ENCODE measurements at regions not wholly inside any gene's neighbourhood (a gene's known extent, or its start where the extent isn't known, plus 50 kb on each side); places are given as distances from the start of the nearest gene placed in this dataset.

DNA sequence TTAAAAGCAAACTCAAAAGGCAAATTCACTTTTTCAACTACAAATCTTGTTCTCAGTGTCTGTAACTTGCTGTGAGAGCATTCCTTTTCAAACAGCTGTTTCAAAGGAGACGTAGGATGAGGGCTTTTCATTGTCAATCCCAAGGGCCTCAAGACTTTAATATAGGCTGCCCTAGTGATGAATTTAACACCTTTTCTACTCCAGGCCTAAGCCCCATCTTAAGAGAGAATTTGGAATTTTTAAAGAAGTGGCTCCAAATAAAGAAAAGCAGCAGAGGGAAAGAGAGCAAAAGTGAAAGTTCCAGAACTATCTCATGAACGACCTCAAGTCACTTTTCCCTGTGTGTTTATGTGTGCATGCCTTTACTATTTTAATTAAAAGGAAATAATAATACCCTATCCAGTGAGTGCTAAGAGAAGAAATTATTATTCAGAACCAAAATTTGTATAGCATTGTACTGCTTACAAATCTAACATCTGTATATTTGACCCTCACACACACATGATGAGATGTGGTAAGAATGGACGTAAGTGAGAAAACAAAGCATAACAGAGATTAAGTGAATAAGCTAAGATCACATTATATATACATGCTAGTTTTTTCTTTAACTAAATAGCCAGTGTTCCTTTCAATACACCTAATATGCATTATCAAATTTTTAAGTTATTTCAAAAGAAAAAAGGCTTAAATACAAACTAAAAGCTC, 196.4 kb downstream of the VGLL3 start:
- H3K36me3 ChIP-seq (ENCODE audit: insufficient read depth, low read length): no peaks in the 10 kb centered on the region
- no peaks in the 10 kb centered on the region for H3K27me3 ChIP-seq (ENCODE audit: insufficient read depth, low read length)
- H3K9ac ChIP-seq (ENCODE audit: low read depth, low read length): peak overlapping the region; percentile 35; the same call in 1 of the 2 replicates
- peaks cover 16% of the 10 kb centered on the region for H3K4me1 ChIP-seq (ENCODE audit: insufficient read depth, low read length)
- H3K27ac ChIP-seq (ENCODE audit: low read depth, low read length): peak overlapping the region; percentile 61; the same call in 1 of the 2 replicates
- H3K4me3 ChIP-seq (ENCODE audit: low read length): no peak overlapping the region
- WGBS: 97% methylated on average over 2 of the region's 3 CpGs
- H3K9me3 ChIP-seq (ENCODE audit: insufficient read depth, low read depth, low read length): no peaks in the 10 kb centered on the region

DNA sequence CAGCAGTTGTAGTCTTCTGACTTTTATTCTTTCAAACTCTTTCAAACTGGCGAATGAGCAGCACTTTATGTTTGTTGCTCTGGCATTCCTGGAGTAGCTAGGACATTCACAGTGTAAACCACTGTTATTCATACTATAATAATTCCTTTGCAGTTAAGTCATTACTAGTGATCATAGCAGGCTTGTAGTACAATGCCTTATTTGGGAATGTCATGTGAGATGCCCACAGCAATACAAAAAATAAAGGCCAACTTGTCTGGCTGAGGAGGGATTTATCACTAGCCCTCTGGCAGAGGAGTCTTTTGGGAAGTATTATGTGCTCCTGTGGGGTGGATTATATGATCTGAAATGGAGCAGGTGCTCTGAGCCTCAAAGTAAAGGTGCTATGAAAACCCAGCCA, 197.2 kb downstream of the VGLL3 start:
- 64% methylated on average over 1 of the region's 1 CpG for WGBS
- Histone ChIP-seq H3K4me1 (ENCODE audit: insufficient read depth, low read length) (peaks cover 16% of the 10 kb centered on the region), H3K27me3 (ENCODE audit: insufficient read depth, low read length) (no peaks in the 10 kb centered on the region), H3K9ac (ENCODE audit: low read depth, low read length) (peak overlapping the region; percentile 35; the same call in 1 of the 2 replicates), H3K36me3 (ENCODE audit: insufficient read depth, low read length) (no peaks in the 10 kb centered on the region), H3K9me3 (ENCODE audit: insufficient read depth, low read depth, low read length) (no peaks in the 10 kb centered on the region), H3K27ac (ENCODE audit: low read depth, low read length) (peak overlapping the region; percentile 64), H3K4me3 (ENCODE audit: low read length) (no peak overlapping the region)

DNA sequence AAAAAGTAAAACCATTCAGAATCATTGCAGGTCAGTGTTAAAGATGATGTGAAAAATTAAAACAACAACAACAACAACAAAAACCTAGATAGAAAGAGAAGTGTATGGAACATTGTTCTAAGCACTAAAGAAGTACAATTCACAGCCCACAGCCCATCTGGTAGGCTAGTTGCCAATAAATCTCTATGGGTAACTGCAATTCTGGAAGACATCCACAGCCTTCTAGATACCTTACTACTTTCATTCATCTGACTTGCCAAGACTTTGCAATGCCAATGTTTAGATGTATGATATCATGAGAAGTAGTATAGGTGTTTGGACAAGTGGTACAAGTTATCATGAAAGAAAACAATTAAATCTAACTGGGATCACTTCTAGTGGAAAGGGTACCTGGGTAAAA, 198.6 kb downstream of the VGLL3 start:
- Histone ChIP-seq H3K27me3 (ENCODE audit: insufficient read depth, low read length) (no peaks in the 10 kb centered on the region), H3K9ac (ENCODE audit: low read depth, low read length) (no peak overlapping the region), H3K4me1 (ENCODE audit: insufficient read depth, low read length) (peaks cover 16% of the 10 kb centered on the region), H3K9me3 (ENCODE audit: insufficient read depth, low read depth, low read length) (no peaks in the 10 kb centered on the region), H3K27ac (ENCODE audit: low read depth, low read length) (no peak overlapping the region), H3K36me3 (ENCODE audit: insufficient read depth, low read length) (no peaks in the 10 kb centered on the region), H3K4me3 (ENCODE audit: low read length) (no peak overlapping the region)

DNA sequence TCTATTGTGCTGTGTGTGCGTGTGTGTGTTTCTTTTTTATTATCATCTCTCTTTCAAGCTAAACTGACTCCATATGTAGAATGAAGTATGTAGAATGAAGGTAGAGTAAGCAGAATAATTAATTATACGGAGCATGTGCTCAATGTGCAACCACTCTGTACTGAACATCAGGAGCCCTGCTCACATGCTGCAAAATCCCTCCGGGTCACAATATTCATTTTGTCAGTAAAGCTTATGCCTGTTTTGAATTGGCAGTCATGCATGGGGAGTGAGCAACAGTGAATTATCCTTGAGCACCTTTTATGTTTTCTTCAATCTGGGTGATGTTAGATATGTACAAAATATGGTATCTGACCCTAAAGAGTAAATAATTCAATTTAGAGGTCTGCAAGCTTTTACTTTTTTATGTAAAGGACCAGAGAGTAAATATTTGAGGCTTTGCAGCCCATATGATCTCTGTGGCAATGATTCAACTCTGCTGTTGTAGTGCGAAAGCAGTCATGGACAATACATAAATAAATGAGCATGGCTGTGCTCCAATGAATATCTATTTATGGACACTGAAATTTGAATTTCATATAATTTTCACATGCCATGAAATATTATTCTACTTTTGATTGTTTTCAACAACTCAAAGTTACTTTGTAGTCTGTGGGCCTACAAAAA, 199.9 kb downstream of the VGLL3 start:
- H3K4me1 ChIP-seq (ENCODE audit: insufficient read depth, low read length): peaks cover 16% of the 10 kb centered on the region
- no peaks in the 10 kb centered on the region for H3K9me3 ChIP-seq (ENCODE audit: insufficient read depth, low read depth, low read length)
- WGBS: over 99% methylated on average over 3 of the region's 4 CpGs
- no peaks in the 10 kb centered on the region for H3K36me3 ChIP-seq (ENCODE audit: insufficient read depth, low read length)
- no peaks in the 10 kb centered on the region for H3K27me3 ChIP-seq (ENCODE audit: insufficient read depth, low read length)
- no peak overlapping the region for H3K9ac ChIP-seq (ENCODE audit: low read depth, low read length)
- no peak overlapping the region for H3K4me3 ChIP-seq (ENCODE audit: low read length)
- no peak overlapping the region for H3K27ac ChIP-seq (ENCODE audit: low read depth, low read length)

DNA sequence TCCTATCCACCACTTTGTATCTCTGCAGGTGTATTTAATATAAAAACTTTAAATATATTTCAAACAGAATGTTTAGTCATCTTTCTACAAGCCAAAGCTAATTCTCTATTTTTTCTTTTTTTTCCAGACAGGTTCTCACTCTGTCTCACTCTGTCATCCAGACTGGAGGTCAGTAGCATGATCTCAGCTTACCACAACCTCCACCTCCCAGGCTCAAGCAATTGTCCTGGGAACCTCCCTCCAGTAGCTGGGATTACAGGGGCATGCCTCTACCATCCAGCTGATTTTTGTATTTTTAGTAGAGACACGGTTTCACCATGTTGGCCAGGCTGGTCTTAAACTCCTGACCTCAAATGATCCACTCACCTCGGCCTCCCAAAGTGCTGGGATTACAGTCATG, 202.6 kb downstream of the VGLL3 start:
- no peak overlapping the region for H3K4me3 ChIP-seq (ENCODE audit: low read length)
- WGBS: 89% methylated on average over 2 of the region's 2 CpGs
- H3K27me3 ChIP-seq (ENCODE audit: insufficient read depth, low read length): no peaks in the 10 kb centered on the region
- 0 out of 2 replicates have a peak, but pooled peaks cover 1% of the 10 kb centered on the region for H3K4me1 ChIP-seq (ENCODE audit: insufficient read depth, low read length)
- no peak overlapping the region for H3K27ac ChIP-seq (ENCODE audit: low read depth, low read length)
- no peak overlapping the region for H3K9ac ChIP-seq (ENCODE audit: low read depth, low read length)
- no peaks in the 10 kb centered on the region for H3K36me3 ChIP-seq (ENCODE audit: insufficient read depth, low read length)
- H3K9me3 ChIP-seq (ENCODE audit: insufficient read depth, low read depth, low read length): no peaks in the 10 kb centered on the region

DNA sequence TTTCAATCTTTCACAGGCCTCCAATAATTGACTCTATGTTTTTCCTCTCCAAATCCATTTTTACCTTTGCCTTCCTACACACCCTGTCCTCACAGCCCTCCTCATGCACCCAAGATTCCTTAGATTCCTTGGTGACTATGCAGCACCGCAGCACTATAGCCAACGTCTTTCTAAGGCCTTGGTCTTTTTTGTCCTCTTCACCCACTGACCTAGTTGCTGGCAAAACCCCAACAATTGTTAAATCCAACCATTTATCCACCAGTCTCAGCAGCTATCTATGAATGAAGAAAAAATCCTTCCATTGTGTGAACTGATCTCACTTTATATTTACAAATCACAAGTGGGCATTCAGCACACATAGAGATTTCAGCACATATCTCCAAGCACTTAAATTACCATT, 203.9 kb downstream of the VGLL3 start:
- H3K27ac ChIP-seq (ENCODE audit: low read depth, low read length): no peak overlapping the region
- no peak overlapping the region for H3K4me3 ChIP-seq (ENCODE audit: low read length)
- H3K9me3 ChIP-seq (ENCODE audit: insufficient read depth, low read depth, low read length): no peaks in the 10 kb centered on the region
- no peaks in the 10 kb centered on the region for H3K4me1 ChIP-seq (ENCODE audit: insufficient read depth, low read length)
- H3K27me3 ChIP-seq (ENCODE audit: insufficient read depth, low read length): no peaks in the 10 kb centered on the region
- H3K36me3 ChIP-seq (ENCODE audit: insufficient read depth, low read length): no peaks in the 10 kb centered on the region
- no peak overlapping the region for H3K9ac ChIP-seq (ENCODE audit: low read depth, low read length)
- 59% methylated on average over 2 of the region's 2 CpGs for WGBS

DNA sequence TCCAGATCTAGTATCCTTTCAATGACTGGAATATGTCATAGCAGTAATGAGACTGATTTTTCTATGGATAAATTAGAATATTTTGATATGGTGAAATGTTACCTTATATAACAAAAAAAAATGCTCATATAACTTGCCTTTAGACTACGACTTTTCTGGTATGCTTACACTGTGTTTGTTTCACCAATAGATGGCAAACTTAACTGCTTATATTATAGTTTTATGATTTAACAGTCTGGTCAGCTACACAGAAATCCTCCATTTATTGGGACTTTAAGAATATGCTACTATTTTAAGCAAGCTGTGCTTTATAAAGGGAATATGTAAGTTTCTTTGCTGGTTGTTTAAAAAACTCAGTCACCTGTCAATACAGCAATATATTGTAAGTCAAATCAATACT, 205.6 kb downstream of the VGLL3 start:
- no peak overlapping the region for H3K4me3 ChIP-seq (ENCODE audit: low read length)
- no peaks in the 10 kb centered on the region for H3K9me3 ChIP-seq (ENCODE audit: insufficient read depth, low read depth, low read length)
- no peaks in the 10 kb centered on the region for H3K27me3 ChIP-seq (ENCODE audit: insufficient read depth, low read length)
- H3K27ac ChIP-seq (ENCODE audit: low read depth, low read length): no peak overlapping the region
- H3K36me3 ChIP-seq (ENCODE audit: insufficient read depth, low read length): no peaks in the 10 kb centered on the region
- WGBS: no CpG with 5 or more reads among the region's 1 CpG
- no peaks in the 10 kb centered on the region for H3K4me1 ChIP-seq (ENCODE audit: insufficient read depth, low read length)
- no peak overlapping the region for H3K9ac ChIP-seq (ENCODE audit: low read depth, low read length)

DNA sequence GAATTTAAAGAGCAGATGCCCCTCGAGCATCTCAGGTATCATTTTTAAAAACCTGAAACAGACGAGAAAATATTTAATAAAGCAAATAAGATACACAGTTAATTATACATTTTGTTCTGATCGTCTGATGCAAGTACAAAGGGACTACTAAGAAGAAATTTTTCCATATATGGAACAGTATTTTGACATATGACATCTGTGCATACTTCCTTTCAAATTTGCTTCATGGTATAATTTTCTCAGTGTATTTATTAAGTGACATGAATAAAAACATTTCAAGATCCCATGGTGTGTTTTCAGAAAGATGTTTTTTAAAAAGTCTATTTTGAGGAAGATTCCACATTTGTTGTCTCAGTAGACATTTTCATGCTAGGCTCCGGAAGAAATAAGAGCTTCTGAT, 208.1 kb downstream of the VGLL3 start:
- WGBS: 71% methylated on average over 3 of the region's 4 CpGs
- H3K4me1 ChIP-seq (ENCODE audit: insufficient read depth, low read length): no peaks in the 10 kb centered on the region

DNA sequence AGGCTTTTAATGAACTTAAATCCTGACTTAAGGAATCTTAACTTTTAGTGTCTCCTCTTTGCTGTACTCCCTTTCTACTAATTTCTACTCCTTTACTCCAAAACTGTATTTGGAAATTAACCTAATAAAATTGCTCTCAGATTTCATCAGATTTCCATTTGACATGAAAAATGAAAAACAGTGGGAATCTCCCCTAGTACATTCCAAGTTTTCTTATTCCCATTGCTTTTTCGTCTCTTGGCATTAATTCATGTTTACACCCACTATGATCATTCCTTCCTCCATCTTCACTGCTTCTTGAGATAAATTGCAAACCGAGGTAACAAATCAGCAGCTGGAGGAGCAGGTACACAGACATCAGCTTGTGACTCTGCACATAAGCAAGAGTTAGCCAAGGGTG, 208.7 kb downstream of the VGLL3 start:
- H3K9ac ChIP-seq (ENCODE audit: low read depth, low read length): no peak overlapping the region
- no peaks in the 10 kb centered on the region for H3K27me3 ChIP-seq (ENCODE audit: insufficient read depth, low read length)
- WGBS: 84% methylated on average over 2 of the region's 2 CpGs
- no peak overlapping the region for H3K4me3 ChIP-seq (ENCODE audit: low read length)
- H3K9me3 ChIP-seq (ENCODE audit: insufficient read depth, low read depth, low read length): no peaks in the 10 kb centered on the region
- H3K27ac ChIP-seq (ENCODE audit: low read depth, low read length): no peak overlapping the region
- H3K4me1 ChIP-seq (ENCODE audit: insufficient read depth, low read length): no peaks in the 10 kb centered on the region
- H3K36me3 ChIP-seq (ENCODE audit: insufficient read depth, low read length): no peaks in the 10 kb centered on the region

More for the DNA sequence above, 208.1 kb downstream of the VGLL3 start:
- H3K36me3 ChIP-seq (ENCODE audit: insufficient read depth, low read length): no peaks in the 10 kb centered on the region
- no peaks in the 10 kb centered on the region for H3K27me3 ChIP-seq (ENCODE audit: insufficient read depth, low read length)
- H3K9ac ChIP-seq (ENCODE audit: low read depth, low read length): no peak overlapping the region
- H3K4me3 ChIP-seq (ENCODE audit: low read length): no peak overlapping the region
- no peaks in the 10 kb centered on the region for H3K9me3 ChIP-seq (ENCODE audit: insufficient read depth, low read depth, low read length)
- H3K27ac ChIP-seq (ENCODE audit: low read depth, low read length): no peak overlapping the region

DNA sequence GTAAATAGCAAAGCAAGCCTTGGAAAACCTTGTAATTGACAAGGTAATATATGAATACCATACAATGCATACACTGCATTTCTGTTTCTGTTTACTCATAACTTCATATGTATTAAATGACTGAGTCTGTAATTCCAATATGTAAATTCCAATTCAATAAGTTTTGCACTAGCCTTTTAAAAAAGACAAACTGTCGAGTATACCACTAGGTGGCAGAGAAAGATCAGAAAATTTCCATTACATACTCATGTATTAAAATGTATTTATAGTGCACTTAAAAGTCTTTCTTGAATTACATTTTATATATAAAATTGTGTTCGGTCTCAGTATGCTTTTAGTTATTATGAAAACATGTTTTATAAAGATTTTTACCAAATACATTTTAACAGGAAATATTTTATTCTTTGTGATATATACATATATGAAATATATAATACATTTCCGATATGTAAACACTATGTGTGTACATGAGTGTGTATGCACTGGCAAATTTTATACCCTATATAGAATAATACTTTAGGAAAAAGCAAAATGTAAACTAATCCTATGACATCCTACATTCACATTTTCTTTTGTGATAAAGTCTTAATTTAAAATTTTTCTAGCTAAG, 216.8 kb downstream of the VGLL3 start:
- H3K4me3 ChIP-seq (ENCODE audit: low read length): no peak overlapping the region
- H3K4me1 ChIP-seq (ENCODE audit: insufficient read depth, low read length): 0 out of 2 replicates have a peak, but pooled peaks cover under 1% of the 10 kb centered on the region
- no peaks in the 10 kb centered on the region for H3K36me3 ChIP-seq (ENCODE audit: insufficient read depth, low read length)
- H3K9me3 ChIP-seq (ENCODE audit: insufficient read depth, low read depth, low read length): no peaks in the 10 kb centered on the region
- no peaks in the 10 kb centered on the region for H3K27me3 ChIP-seq (ENCODE audit: insufficient read depth, low read length)
- no CpG with 5 or more reads among the region's 3 CpGs for WGBS
- H3K9ac ChIP-seq (ENCODE audit: low read depth, low read length): no peak overlapping the region
- H3K27ac ChIP-seq (ENCODE audit: low read depth, low read length): no peak overlapping the region

DNA sequence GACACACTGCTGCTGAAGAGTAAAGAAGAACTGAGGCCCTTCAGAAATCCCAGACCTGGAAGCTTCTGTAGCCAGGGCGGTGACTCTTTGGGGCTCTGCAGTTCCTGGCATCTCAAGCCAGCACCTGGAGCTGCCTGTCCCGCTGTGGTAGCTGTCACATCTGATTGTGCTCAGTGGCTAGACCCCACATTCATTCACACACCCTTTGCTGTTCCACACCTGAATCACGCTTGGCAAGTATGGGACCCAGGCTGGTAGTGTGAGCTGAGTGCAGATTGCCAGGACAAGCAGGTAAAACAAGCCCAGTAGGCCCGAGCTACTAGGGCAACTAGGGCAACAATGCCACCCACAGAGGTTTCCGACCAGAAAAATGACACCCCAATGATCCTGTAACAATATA, 218.2 kb downstream of the VGLL3 start:
- 0 out of 2 replicates have a peak, but pooled peaks cover 5% of the 10 kb centered on the region for H3K4me1 ChIP-seq (ENCODE audit: insufficient read depth, low read length)
- no peak overlapping the region for H3K4me3 ChIP-seq (ENCODE audit: low read length)
- H3K27ac ChIP-seq (ENCODE audit: low read depth, low read length): no peak overlapping the region
- WGBS: 94% methylated on average over 5 of the region's 5 CpGs
- H3K9ac ChIP-seq (ENCODE audit: low read depth, low read length): no peak overlapping the region
- no peaks in the 10 kb centered on the region for H3K27me3 ChIP-seq (ENCODE audit: insufficient read depth, low read length)
- H3K36me3 ChIP-seq (ENCODE audit: insufficient read depth, low read length): no peaks in the 10 kb centered on the region
- H3K9me3 ChIP-seq (ENCODE audit: insufficient read depth, low read depth, low read length): no peaks in the 10 kb centered on the region

Data from HUES64 (cell line).